ENCODE measurements at regions not wholly inside any gene's neighbourhood (a gene's known extent, or its start where the extent isn't known, plus 50 kb on each side); places are given as distances from the start of the nearest gene placed in this dataset.
"Not testable (repeated sequence)": the region's sequence is repeated elsewhere in the genome, so short reads cannot be mapped to it uniquely, and the experiment has no call there.

GRCh38 chr3:193915099-193915498, 220.8 kb upstream of the HES1 start:
- no peaks in the 10 kb centered on the region for H3K27me3 Mint-ChIP-seq
- H3K36me3 Mint-ChIP-seq = no peaks in the 10 kb centered on the region
- H3K27ac Mint-ChIP-seq = peak overlapping the region; percentile 36
- peaks cover 72% of the 10 kb centered on the region for H3K4me1 Mint-ChIP-seq (ENCODE audit: unreplicated experiment)
- no peak for DNase-seq (ENCODE audit: extremely low spot score, unreplicated experiment)
- no peak overlapping the region for H3K4me3 Mint-ChIP-seq
- H3K9me3 Mint-ChIP-seq = no peaks in the 10 kb centered on the region
- no peak for TF ChIP-seq CTCF (conservative IDR thresholded peaks at IDR 0.05)

GRCh38 chr3:193915613-193916012, 220.3 kb upstream of the HES1 start:
- Mint-ChIP-seq H3K27me3 (no peaks in the 10 kb centered on the region), H3K4me1 (ENCODE audit: unreplicated experiment) (peaks cover 67% of the 10 kb centered on the region), H3K4me3 (no peak overlapping the region), H3K27ac (no peak overlapping the region), H3K36me3 (no peaks in the 10 kb centered on the region), H3K9me3 (no peaks in the 10 kb centered on the region)
- no peak for TF ChIP-seq CTCF (conservative IDR thresholded peaks at IDR 0.05)
- no peak for DNase-seq (ENCODE audit: extremely low spot score, unreplicated experiment)

DNA sequence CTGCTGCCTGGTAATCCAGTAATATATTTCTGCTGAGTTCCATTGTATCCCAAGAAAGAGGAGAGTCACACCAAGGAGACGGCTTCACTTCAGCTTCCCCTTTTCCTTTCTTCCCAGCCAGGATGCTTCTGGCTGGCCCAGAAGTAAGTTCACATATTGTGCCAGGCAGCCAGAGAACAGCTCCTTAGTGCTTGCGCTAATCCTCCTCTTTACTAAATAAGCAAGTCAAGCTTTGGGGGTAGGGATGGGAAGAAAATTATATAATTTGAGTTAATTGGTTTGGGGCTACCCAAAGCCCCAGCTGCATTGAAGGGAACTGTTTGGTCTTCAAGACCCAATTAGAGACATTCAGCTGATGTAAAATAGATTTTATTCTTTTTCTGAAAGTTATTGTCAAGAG, 218.8 kb upstream of the HES1 start:
- Mint-ChIP-seq H3K4me3 (no peak overlapping the region), H3K4me1 (ENCODE audit: unreplicated experiment) (peaks cover 53% of the 10 kb centered on the region), H3K36me3 (no peaks in the 10 kb centered on the region), H3K9me3 (peaks cover 8% of the 10 kb centered on the region), H3K27me3 (no peaks in the 10 kb centered on the region), H3K27ac (peak overlapping the region; percentile 27)
- no peak for DNase-seq (ENCODE audit: extremely low spot score, unreplicated experiment)
- TF ChIP-seq CTCF (conservative IDR thresholded peaks at IDR 0.05) = no peak

- no peaks in the 10 kb centered on the region for H3K27me3 Mint-ChIP-seq
- DNase-seq (ENCODE audit: extremely low spot score, unreplicated experiment) = no peak
- peaks cover 24% of the 10 kb centered on the region for H3K9me3 Mint-ChIP-seq
- H3K4me1 Mint-ChIP-seq (ENCODE audit: unreplicated experiment) = peaks cover 19% of the 10 kb centered on the region
- peaks cover 7% of the 10 kb centered on the region for H3K36me3 Mint-ChIP-seq
- no peak overlapping the region for H3K27ac Mint-ChIP-seq
- H3K4me3 Mint-ChIP-seq = no peak overlapping the region
- TF ChIP-seq CTCF (conservative IDR thresholded peaks at IDR 0.05) = no peak
These were observed 214.5 kb upstream of the HES1 start for GRCh38 chr3:193921465-193921864.

- no peak overlapping the region for H3K27ac Mint-ChIP-seq
- no peak overlapping the region for H3K4me3 Mint-ChIP-seq
- no peak for DNase-seq (ENCODE audit: extremely low spot score, unreplicated experiment)
- TF ChIP-seq CTCF (conservative IDR thresholded peaks at IDR 0.05) = no peak
- peaks cover 25% of the 10 kb centered on the region for H3K9me3 Mint-ChIP-seq
- no peaks in the 10 kb centered on the region for H3K27me3 Mint-ChIP-seq
- peaks cover 13% of the 10 kb centered on the region for H3K4me1 Mint-ChIP-seq (ENCODE audit: unreplicated experiment)
- peaks cover 7% of the 10 kb centered on the region for H3K36me3 Mint-ChIP-seq
These were observed 213.7 kb upstream of the HES1 start for GRCh38 chr3:193922034-193922774.

DNA sequence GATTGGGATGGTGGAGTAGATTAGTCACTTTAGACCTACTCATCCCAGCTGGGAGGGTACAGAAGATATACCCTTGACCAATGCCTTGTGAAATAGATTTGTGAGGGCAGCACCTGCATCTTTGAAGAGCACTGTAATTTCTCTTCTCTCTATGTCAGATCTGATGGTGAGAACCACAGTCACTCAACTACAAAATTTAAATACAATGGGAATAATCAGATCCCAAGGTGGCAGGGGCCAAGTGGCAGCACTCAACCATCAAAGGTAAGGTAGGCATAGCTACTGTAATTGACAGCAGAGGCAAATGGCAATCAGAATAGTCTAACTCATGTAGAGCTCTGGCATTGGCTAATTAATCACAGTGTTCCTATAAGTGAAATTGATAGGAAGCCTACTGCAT, 212.0 kb upstream of the HES1 start:
- H3K27ac Mint-ChIP-seq, H3K27me3 Mint-ChIP-seq: not testable (repeated sequence)

DNA sequence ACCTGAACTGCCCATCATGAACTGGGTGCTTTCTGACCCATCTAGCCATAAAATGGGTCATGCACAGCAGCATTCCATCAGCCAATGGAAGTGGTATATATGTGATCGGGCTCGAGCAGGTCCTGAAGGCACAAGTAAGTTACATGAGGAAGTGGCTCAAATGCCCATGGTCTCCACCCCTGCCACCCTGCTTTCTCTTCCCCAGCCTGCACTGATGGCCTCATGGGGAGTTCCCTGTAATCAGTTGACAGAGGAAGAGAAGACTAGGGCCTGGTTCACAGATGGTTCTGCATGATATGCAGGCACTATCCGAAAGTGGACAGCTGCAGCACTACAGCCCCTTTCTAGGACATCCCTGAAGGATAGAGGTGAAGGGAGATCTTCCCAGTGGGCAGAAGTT, 209.9 kb upstream of the HES1 start:
- not testable (repeated sequence) for H3K27ac Mint-ChIP-seq; H3K27me3 Mint-ChIP-seq; H3K4me3 Mint-ChIP-seq; H3K4me1 Mint-ChIP-seq (ENCODE audit: unreplicated experiment); DNase-seq (ENCODE audit: extremely low spot score, unreplicated experiment); H3K36me3 Mint-ChIP-seq
- peaks cover 25% of the 10 kb centered on the region for H3K9me3 Mint-ChIP-seq

More for the DNA sequence above, 212.0 kb upstream of the HES1 start:
- H3K9me3 Mint-ChIP-seq = peaks cover 25% of the 10 kb centered on the region
- peaks cover 17% of the 10 kb centered on the region for H3K4me1 Mint-ChIP-seq (ENCODE audit: unreplicated experiment)
- not testable (repeated sequence) for H3K4me3 Mint-ChIP-seq; H3K36me3 Mint-ChIP-seq; DNase-seq (ENCODE audit: extremely low spot score, unreplicated experiment)

- H3K4me1 Mint-ChIP-seq (ENCODE audit: unreplicated experiment); H3K36me3 Mint-ChIP-seq; H3K4me3 Mint-ChIP-seq; H3K27me3 Mint-ChIP-seq; DNase-seq (ENCODE audit: extremely low spot score, unreplicated experiment); H3K27ac Mint-ChIP-seq: not testable (repeated sequence)
- peaks cover 13% of the 10 kb centered on the region for H3K9me3 Mint-ChIP-seq
These were observed 208.3 kb upstream of the HES1 start for GRCh38 chr3:193927413-193928206.
